Colonic mucosa (tissue), 4 donors: ENCODE measurements at regions not wholly inside any gene's neighbourhood (a gene's known extent, or its start where the extent isn't known, plus 50 kb on each side); places are given as distances from the start of the nearest gene placed in this dataset.

Experiments
- DNase-seq: peaks from one replicate; pipeline ENCODE4 v3.0.0-alpha.2; 2020
- H3K27ac ChIP-seq: fragments of 200-600 bp; one replicate; pipeline ENCODE4 v1.8.0; 2021
- H3K27me3 ChIP-seq: fragments of 200-600 bp; one replicate; pipeline ENCODE4 v1.8.0; 2021
- H3K36me3 ChIP-seq: fragments of 200-600 bp; one replicate; pipeline ENCODE4 v1.8.0; 2021
- H3K4me1 ChIP-seq: fragments of 200-600 bp; one replicate; pipeline ENCODE4 v1.8.0; 2021; ENCODE audit warnings: mild to moderate bottlenecking
- H3K4me3 ChIP-seq: fragments of 200-600 bp; one replicate; pipeline ENCODE4 v1.8.0; 2021
- H3K9ac ChIP-seq, 2 donors: one replicate each; pipeline ENCODE4 v1.7.0; 2013; ENCODE audit warnings: control low read depth in 2 of 2, low read depth in 2 of 2, low read length in 2 of 2
- H3K9me3 ChIP-seq: fragments of 200-600 bp; one replicate; pipeline ENCODE4 v1.8.0; 2021
- intact Hi-C: fragments of 100-400 bp; cut with DNase I; formaldehyde crosslinking; loops from one replicate; pipeline ENCODE4 v1.14.1; 2022
- TF ChIP-seq, protein P1 (sequence below): fragments of 200-600 bp; IDR thresholded peaks from one replicate; pipeline ENCODE4 v1.8.0; 2022; ENCODE audit warnings: antibody characterized with exemption, mild to moderate bottlenecking
- donor health status: healthy.
- donor health status: DM: no; HTN: no; CAD: no.
- donor health status: DM: no; HTN: no; CAD: no.

DNA sequence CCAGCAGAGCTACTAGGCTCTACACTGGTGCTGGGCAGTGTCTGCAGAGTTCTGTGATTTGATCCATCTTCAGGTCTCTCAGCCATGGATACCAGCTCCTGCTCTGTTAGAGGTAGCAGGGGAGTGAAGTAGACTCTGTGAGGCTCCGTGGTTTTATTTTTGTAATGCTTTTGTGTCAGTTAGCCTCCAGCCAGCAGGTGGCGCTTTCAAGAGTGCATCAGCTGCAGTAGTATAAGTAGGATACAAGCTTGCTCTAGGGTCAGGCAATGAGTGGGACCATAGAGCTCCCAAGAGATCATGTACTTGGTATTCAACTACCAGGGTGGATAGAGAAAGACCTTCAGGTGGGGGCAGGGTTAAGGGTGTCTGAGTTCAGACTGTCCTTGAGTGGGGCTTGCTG is 362.5 kb upstream of the TRAM1L1 start:
- H3K4me1 ChIP-seq, result no peaks in the 10 kb centered on the region
- no peak overlapping the region for H3K27ac ChIP-seq
- TF ChIP-seq, protein P1, sequence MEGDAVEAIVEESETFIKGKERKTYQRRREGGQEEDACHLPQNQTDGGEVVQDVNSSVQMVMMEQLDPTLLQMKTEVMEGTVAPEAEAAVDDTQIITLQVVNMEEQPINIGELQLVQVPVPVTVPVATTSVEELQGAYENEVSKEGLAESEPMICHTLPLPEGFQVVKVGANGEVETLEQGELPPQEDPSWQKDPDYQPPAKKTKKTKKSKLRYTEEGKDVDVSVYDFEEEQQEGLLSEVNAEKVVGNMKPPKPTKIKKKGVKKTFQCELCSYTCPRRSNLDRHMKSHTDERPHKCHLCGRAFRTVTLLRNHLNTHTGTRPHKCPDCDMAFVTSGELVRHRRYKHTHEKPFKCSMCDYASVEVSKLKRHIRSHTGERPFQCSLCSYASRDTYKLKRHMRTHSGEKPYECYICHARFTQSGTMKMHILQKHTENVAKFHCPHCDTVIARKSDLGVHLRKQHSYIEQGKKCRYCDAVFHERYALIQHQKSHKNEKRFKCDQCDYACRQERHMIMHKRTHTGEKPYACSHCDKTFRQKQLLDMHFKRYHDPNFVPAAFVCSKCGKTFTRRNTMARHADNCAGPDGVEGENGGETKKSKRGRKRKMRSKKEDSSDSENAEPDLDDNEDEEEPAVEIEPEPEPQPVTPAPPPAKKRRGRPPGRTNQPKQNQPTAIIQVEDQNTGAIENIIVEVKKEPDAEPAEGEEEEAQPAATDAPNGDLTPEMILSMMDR, result peak; percentile 18
- H3K27me3 ChIP-seq, result no peaks in the 10 kb centered on the region
- no peak overlapping the region for H3K4me3 ChIP-seq
- intact Hi-C loops, result no loop called here
- H3K9me3 ChIP-seq, result no peaks in the 10 kb centered on the region
- no peak overlapping the region for H3K9ac ChIP-seq
- no peaks in the 10 kb centered on the region for H3K36me3 ChIP-seq
- DNase-seq, result peak; percentile 24

DNA sequence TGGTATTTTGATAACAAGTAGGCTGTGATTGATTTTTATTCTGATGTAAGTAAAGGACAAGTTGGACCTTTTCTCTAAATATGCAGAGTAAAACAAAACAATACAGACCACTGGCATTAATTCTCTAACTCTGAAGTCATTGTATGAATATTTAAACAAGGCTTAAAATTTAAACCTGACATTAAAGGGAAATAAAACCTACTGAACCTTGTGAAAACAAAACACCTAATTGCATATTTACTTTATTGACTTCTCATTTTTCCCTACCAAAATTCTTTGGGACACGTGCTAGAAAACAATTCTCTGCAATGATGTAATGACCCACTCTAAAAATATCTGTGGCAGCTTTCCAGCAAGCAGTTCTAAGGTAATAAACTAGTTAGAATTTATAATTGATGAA is 369.7 kb upstream of the TRAM1L1 start:
- no peak for DNase-seq
- no peaks in the 10 kb centered on the region for H3K4me1 ChIP-seq
- TF ChIP-seq, protein P1, result no peak
- no peaks in the 10 kb centered on the region for H3K36me3 ChIP-seq
- intact Hi-C loops, result no loop called here
- H3K4me3 ChIP-seq, result no peak overlapping the region
- no peaks in the 10 kb centered on the region for H3K9me3 ChIP-seq
- H3K27me3 ChIP-seq, result no peaks in the 10 kb centered on the region
- H3K9ac ChIP-seq, result no peak overlapping the region
- no peak overlapping the region for H3K27ac ChIP-seq

DNA sequence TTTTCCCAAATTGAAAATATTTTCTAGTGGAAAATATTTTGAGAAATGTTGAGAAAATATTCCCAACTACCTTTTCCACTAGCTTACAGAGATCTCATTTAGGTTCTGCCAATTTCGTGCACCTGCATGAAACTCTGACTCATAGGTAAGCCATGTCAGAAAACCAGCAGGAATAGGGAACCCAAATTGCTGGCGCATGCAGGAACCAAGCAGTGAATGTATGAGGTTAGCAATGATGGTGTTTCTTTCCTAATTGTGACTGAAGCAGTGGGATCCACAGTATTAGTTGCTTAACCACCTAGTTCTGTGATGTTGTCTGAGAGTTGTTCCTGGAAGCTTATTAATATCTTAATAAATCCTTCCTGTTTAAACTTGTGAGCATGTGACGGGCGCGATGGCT is 381.0 kb upstream of the TRAM1L1 start:
- Histone ChIP-seq H3K9ac (no peak overlapping the region), H3K27me3 (no peaks in the 10 kb centered on the region), H3K9me3 (no peaks in the 10 kb centered on the region), H3K27ac (no peak overlapping the region), H3K4me1 (no peaks in the 10 kb centered on the region), H3K36me3 (no peaks in the 10 kb centered on the region), H3K4me3 (no peak overlapping the region)
- DNase-seq, result no peak
- intact Hi-C loops, result no loop called here
- TF ChIP-seq, protein P1, result no peak

DNA sequence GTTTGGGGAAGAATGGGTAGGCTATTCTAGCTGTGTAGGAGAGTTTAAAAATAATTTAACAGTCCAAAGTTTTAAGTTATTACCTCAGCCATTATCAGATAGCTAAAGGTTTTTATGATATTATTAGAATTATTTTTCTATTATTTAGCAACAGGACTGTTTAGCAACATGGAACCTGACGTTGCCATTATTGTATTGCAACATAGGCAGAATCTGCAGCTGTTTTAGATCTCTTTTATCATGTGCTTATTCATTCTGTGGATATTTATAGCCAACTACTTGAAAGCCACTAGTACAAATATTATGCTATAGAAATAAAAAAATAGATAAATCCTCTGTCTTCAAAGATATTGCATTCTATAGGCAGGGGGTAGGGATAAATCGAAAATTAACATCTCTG is 382.0 kb upstream of the TRAM1L1 start:
- Histone ChIP-seq H3K9me3 (no peaks in the 10 kb centered on the region), H3K9ac (no peak overlapping the region), H3K4me1 (no peaks in the 10 kb centered on the region), H3K27ac (no peak overlapping the region), H3K4me3 (no peak overlapping the region), H3K36me3 (no peaks in the 10 kb centered on the region), H3K27me3 (no peaks in the 10 kb centered on the region)
- TF ChIP-seq, protein P1, result no peak
- intact Hi-C loops, result no loop called here
- DNase-seq, result no peak

DNA sequence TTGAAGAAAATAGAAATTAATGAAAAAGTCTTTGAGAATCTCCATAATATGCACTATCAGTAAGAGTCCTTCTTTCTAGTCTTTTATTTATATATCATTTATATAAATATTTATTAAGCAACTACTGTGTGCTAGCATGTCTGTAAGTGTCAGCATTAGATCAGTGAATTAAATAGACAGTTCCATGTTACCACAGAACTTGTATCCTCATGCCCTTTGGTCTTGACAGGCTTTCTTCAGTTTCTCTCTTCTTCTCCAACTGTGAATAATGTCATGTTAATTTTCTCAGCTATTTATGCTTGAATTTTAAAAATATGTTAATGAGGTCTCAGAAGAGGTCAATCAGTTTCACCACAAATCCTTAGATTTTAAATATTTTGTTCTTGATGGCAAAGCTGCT is 389.6 kb upstream of the TRAM1L1 start:
- H3K36me3 ChIP-seq, result no peaks in the 10 kb centered on the region
- H3K27ac ChIP-seq, result no peak overlapping the region
- H3K4me1 ChIP-seq, result no peaks in the 10 kb centered on the region
- no peak overlapping the region for H3K4me3 ChIP-seq
- intact Hi-C loops, result no loop called here
- no peaks in the 10 kb centered on the region for H3K27me3 ChIP-seq
- TF ChIP-seq, protein P1, result no peak
- H3K9ac ChIP-seq, result no peak overlapping the region
- no peak for DNase-seq
- no peaks in the 10 kb centered on the region for H3K9me3 ChIP-seq

DNA sequence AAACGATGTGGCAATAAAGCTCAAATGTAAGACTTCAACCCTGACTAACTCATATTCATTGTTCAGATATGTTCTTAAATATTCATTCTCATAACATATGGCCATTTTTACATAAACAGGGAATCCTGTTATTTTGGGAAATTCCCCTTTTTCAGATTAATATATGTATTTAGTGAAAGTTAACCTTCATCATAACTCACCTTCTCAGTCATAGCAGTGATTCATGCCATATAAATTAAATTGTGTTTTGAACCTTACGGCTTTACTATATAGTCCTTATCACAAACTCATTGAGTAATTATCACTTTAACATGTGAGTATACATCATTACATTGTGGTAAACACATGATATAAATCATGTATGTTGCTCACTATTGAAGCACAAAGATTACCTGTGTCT is 392.5 kb upstream of the TRAM1L1 start:
- no peak overlapping the region for H3K27ac ChIP-seq
- no peaks in the 10 kb centered on the region for H3K9me3 ChIP-seq
- no peaks in the 10 kb centered on the region for H3K36me3 ChIP-seq
- TF ChIP-seq, protein P1, result no peak
- H3K9ac ChIP-seq, result no peak overlapping the region
- intact Hi-C loops, result no loop called here
- DNase-seq, result no peak
- H3K4me1 ChIP-seq, result no peaks in the 10 kb centered on the region
- no peaks in the 10 kb centered on the region for H3K27me3 ChIP-seq
- H3K4me3 ChIP-seq, result no peak overlapping the region
